Hypothalamus (tissue), 51 donors: ENCODE measurements at regions not wholly inside any gene's neighbourhood (a gene's known extent, or its start where the extent isn't known, plus 50 kb on each side); places are given as distances from the start of the nearest gene placed in this dataset.
"Not testable (repeated sequence)": the region's sequence is repeated elsewhere in the genome, so short reads cannot be mapped to it uniquely, and the experiment has no call there.

ENCODE experiments used
- DNase-seq, 51 donors: peaks; one replicate each; lab custom pipeline; 2025; lab: John Stamatoyannopoulos, UW

DNA sequence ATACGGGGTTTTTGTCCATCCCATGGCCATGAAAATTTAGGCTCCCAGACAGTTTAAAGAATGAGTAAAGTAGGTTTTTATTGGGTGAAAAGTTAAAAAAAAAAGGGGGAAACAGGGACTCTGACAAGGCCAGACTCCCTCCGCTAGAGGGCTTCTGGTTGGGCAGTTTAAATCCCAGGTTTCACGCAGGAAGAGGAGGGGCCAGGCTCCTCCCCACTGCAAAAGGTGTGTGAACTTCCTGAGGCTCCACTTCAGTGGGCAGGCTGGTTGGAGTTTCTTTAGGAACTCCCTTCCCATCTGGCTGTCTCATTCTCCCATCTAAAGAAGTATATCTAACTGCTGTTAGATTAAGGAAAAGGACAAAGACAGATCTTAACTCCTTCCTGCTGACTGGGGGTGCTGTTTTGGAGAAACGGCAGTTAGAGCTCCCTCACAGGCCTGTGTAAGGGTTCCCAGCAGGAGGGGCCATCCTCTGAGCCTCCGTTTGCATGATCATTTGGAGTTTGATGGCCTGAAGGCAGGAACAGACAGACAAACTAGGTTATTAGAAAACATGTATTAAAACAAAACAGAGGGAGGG is 1160.7 kb downstream of the CNTNAP5 start:
- no peak for DNase-seq

DNA sequence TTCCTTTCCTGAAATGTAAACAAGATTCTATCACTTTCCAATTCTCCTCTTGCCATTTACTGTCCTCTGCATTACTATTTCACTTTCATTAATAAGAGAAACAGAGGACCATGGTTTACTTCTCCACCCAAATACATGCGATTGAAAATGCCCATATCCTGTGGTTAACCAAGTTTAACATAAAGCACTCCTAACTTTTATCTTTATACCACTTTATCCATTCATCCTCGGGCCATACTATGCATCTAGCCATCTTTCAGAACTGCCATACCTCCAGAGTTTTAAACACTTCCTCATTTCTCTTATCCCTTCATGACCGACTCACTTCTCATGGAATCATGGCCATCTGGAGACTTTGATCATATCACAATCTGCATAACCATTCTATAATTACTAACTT is 1182.3 kb downstream of the CNTNAP5 start:
- DNase-seq, result no peak

DNA sequence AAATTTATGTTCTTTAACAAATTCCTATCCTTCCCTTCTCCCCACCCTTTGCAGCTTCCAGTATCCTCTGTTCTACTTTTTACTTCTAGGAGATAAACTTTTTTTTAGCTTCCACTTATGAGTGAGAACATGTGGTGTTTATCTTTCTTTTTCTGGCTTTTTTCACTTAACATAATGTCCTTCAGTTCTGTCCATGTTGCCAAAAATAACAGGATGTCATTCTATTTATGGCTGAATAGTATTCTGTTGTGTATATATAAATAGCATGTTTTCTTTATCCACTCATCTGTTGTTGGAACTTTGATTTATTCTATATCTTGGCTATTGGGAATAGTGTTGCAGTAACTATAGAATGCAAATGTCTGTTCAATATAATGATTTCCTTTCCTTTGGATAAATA is 1191.2 kb downstream of the CNTNAP5 start:
- DNase-seq, result no peak

DNA sequence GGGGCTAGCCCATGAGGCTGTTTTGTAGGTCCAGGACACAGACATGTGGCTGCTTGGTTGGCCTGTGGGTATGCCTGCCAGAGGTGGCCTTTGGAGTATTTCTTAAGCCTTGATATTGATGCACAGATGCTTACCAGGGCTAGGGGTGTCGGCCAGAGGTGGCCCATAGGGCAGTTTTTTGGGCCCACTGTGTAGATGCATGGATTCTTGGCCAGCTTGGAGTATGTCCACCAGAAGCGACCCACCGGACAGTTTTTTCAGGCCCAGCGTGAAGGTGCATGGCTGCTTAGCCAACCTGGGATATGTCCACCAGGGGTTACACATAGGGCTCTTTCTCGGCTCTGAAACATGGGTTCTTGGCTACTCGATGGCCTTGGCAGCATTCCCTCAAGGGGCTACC is 1199.1 kb downstream of the CNTNAP5 start:
- DNase-seq, result no peak

DNA sequence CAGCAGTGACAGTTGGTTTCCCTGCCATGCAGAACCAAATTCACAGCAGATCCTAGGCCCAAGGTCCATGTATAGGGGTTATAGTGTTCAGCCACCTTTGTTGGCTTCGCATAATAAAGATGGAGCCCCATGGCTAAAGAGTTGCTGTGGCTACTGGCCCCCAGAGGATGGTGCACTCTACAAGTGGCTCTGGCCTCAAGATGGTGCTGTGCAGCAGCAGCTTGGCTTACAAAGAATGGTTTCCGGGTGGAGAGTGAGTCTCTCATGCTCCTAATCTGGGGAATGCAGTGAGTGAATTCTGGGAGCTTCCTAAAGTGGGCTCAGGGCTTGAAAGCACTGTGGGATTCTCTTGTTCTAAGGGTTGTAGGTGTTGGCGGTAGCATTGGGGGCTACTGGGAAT is 1199.7 kb downstream of the CNTNAP5 start:
- no peak for DNase-seq

DNA sequence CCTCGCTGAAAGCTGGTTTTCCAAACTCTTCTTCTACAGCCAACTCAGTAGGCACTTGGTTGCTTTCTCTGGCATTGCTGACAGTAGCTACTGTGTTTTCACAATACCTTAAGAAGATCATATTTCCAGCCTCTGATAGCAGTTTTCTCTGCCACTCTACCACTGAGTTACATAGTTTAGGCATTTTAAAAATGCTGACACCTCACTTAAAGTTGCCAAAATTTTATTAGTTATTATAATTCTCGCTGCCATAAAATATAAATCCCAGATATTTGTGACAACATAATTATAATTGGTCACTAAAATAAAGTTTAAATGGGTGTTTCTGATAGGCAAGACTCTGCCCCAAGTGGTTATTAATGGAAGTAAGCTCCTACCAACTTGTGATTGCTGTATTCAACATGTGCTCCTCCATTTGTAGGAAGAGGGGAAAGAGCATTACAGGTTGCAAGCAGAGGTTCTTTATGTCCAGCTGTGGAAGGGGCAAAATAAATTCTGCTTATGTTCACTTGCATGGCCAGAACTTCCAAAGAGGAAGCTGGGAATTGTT is 1202.8 kb downstream of the CNTNAP5 start:
- no peak for DNase-seq

DNA sequence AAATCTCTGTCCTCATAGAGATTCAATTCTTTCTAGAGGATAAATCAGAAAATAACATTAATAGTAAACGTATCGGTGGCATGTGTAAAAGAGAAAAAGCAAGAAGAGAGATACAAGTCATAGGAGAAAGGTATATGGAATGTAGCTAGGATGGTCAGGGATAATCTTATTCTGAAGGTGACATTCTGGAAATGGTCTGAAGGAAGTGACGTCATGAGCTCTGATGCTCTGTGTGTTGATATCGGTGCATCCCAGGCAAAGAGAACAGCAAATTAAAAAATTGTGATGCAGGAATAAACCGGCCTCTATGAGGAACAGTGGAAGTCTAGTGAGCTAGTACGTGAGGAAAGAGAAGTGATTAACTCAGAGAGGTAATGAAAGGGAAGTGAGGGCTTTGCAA is 1215.8 kb downstream of the CNTNAP5 start:
- no peak for DNase-seq

DNA sequence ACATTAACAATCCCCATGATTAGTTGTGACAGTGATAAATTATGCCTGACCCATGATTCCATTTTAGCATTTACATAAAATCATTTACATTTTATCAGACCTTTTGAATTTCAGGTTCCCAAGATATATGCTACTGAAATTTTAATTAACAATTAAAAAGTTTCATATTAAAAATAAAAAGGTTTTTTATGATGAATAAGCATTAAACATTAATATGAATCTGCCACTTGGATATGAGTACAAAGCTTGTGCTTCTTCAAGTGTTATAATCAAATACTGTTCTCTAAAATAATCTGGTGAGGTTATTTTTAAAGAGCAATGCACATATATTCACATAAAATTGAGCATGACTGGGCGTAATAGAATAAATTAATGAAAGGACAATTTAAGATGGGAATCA is 1218.0 kb downstream of the CNTNAP5 start:
- no peak for DNase-seq

DNA sequence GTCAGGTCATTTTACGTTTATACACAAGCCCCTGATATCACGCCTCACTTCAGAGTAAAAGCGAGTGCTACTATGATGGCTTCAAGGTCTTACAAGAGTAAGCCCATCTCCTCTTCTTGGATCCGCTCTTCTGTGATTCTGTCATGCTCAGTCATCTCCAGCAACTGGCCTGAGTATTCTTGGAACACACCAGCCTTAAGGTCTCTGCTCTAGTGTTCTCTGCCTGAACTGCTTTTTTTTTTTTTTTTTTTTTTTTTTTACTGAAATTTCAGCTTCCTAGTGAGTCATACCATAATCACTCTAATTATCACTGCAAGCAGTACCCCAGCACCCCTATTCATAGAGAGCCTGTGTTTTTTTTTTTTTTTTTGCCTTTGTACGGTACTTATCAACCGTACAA is 1228.9 kb downstream of the CNTNAP5 start:
- no peak for DNase-seq

DNA sequence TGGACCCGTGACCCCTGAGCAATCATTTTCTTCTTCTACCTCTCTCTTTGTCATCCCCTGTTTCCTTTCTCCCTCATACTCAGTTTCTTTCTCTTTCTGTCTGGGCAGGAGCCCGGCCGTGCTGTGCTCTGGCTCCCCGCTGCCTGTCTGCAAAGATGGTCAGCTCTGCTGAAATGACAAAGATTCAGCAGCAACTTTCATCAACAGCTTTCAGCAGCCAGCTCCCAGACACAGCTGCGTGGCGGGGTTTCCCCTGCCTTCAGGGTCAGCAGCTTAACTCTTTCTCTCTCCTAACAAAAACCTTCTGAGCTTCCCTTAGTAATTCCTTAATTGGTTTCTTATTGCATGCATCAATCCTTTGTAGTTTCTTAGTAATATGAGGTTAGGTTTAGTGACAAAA is 1234.4 kb downstream of the CNTNAP5 start:
- no peak for DNase-seq

DNA sequence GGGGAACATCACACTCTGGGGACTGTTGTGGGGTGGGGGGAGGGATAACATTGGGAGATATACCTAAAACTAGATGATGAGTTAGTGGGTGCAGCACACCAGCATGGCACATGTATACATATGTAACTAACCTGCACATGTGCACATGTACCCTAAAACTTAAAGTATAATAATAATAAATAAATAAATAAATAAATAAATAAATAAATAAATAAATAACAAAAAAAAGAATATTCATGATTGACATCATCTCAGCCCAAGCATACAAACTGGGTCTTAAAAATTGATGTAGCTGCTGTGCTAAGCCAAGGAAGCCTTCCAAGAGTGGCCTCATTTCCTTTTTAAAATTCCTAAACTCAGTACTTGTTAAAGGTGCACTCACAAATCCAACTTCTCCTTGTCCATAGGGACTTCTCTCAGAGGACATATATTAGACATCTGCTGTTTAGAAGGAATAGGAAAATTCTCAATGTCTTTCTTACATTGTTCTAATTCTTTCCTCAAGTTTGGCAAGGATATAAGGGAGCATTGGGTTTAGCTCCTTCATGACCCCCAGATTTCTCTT is 1235.4 kb downstream of the CNTNAP5 start:
- not testable (repeated sequence) for DNase-seq

DNA sequence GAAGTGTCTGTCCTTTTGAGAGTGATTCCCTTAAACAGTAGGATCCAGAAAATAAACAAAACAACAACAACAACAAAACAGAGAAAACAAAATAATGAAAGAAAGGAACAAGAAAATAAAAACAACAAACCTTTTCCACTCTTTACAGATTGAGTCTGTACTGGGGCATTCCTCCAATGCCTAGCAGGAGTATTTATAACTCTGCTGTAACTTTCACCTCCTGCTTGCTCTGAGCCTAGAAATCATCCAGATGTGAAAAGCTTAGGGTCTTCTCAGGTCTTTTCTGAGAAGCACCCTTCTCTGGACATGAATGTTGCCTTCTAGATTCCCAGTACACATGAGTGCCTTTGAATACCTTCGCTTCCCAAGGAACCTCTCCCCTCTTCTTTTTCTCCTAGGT is 1239.4 kb downstream of the CNTNAP5 start:
- DNase-seq, result no peak

DNA sequence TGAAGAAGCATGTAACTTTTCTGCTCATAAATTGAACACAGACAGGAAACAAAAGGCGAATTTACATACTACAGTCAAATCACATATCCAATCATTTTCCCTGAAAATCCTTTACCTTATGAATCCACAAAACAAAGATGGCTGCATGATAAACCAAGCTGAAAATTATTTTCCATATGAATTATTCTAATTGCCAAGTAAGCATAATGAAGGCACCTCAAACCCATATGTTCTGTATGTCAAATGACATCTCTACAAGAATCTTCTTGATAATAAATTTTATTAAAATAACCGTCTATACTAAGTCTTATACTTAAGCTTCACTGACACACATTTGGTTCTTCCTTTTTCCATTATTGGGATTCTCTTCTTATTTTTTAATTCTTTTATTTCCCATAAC is 1242.6 kb downstream of the CNTNAP5 start:
- DNase-seq, result no peak

DNA sequence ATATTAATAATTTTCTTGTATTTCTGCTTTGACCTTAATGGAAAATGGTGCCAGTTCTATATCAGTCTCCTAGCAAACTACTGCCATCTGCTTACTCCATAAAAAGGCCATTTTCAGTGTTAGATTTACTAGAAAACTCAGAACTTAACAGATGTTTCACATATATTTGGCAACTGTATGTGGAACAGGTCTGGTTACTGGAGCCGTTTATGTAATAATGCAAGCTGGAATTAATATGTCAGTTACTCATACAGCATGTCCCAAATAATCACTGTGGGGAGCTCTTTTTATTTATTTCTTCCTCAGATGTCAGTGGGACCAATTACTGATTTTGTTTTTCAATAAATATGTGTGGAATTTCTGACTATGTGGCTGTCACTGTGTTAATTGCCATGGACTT is 1247.6 kb downstream of the CNTNAP5 start:
- no peak for DNase-seq

DNA sequence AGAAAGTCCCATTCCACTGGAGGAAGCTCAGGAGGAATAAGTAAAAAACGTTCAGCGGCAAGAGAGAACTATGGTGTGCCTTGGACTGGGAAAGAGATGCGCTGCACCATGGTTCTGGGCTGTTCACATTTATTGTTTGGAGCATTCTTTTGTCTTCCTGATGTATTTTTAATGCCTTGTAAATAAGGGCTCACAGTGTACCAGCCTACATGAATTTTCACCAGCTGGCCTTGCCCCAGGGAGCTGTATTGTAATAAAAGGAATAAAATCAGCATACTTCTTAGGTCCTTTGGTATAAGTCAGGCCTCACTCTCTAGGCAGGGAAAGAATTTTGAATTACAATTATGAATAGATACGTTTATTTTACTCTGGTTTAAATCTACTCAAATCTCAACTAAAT is 1249.6 kb downstream of the CNTNAP5 start:
- no peak for DNase-seq

DNA sequence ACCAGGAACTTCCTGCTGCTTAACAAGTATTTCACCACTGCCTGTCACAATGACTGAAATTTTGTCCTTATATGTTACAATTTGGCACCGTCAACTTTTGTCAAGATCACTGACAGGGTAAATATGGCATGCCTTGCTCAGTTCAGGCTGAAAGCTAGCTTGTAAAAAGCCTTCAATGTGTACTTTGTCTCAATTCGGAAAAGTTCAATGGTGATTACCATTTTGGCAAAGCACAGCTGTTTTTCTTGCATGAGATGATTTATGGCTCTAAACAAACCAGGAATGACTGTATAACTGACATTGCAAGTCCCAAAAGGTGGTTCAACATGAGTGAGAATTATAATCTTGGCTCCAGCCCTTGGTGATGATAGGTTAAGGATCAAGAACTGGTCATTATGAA is 1255.2 kb downstream of the CNTNAP5 start:
- DNase-seq, result no peak

DNA sequence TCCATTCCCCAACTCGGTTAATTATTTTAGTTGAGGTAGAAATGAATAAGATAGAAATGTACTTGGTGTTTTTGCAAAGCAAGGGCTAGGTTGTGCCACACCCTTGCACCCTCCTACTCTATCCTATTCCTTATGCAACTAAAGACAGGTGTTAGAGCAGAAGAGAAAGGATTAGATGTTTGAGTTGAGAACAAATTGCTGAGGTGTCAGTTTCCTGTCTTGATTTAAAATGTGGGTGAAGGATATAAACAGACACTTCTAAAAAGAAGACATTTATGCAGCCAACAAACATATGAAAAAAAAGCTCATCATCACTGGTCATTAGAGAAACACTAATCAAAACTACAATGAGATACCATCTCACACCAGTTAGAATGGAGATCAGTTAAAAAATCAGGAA is 1256.2 kb downstream of the CNTNAP5 start:
- no peak for DNase-seq

DNA sequence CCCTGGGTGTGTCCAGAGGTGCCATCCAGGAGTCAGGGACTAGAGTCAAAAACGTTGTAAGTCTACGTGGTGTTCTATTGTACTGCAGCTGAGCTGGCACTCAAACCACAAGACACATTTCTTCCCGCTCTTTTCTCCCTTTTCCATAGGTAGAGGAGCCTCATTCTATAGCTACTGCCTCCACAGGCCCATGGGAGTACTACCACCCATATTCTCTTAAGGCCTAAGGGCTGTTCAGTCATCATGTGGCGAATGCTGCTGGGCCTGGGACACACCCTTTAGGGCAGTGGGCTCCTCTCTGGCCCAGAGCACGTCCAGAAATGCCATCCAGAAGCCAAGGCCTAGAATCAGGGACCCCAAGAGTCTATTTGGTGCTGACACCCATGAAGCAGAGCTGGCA is 1271.7 kb downstream of the CNTNAP5 start:
- DNase-seq, result no peak

DNA sequence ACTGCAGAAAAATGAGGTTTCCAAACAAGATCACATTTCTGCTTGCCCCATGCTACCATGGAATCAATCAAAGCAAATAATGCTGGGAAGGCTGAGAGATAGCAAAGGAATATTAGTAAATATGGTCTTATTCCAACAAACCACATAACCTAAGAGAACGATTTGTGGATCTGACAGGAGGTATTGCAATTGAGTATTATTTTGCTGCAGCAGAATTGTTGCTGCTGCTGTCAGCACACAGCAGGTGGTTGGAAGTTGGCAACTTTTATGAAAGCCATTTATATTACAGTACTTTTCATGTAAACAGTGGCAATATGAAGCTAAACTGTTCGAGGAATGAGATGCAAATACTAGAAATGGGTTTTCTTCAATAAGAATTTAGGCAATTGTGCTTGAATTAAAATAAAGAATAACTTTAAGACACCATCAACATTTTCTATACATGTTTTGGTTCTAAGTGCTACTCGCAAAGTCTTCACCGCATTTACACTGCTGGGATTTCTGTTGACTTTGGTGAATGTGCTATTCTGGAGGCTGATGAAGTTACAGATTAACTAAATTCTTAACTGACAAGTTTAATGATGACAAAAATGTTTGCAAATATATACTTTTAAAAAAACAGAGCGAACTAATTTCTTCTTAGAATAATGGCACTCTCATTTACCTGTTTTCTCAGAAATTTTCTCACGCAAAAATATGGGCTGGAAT is 1285.7 kb downstream of the CNTNAP5 start:
- no peak for DNase-seq

DNA sequence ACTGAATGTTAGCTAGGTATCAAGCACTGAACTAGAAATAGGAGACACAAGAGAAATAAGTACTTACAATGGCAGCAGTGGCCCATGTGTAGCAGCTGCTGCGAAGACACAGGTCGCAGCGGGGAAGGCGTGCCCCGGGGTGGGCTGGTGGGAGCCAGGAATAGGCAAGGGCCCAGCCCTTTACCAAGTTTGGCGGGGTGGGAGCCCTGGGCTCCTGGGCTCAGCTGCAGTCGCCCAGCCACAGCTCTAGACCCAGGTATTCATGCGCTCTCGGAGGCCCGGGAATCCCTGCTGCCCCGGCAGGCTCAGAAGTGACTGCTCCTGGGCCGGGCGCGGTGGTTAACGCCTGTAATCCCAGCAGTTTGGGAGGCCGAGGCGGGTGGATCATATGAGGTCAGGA is 1287.3 kb downstream of the CNTNAP5 start:
- DNase-seq, result no peak

DNA sequence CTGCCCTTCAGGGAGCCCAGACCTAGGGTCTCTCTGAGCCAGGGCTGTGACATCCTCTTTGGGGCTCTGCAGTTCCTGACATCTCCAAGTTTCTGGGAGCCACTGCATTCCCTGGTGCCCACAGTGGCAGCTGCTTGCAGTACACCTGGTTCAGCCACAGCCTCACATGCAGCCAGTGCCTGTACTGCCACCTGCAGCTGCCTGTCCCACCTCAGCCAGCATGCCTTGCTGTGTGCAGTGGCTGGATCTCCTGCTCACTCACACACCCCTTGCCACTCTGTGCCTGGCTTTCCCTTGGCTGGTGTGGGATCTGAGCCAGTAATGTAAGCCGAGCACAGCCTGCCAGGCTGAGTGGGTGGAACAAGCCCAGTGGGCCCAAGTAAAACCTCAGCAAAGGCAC is 1288.7 kb downstream of the CNTNAP5 start:
- no peak for DNase-seq

DNA sequence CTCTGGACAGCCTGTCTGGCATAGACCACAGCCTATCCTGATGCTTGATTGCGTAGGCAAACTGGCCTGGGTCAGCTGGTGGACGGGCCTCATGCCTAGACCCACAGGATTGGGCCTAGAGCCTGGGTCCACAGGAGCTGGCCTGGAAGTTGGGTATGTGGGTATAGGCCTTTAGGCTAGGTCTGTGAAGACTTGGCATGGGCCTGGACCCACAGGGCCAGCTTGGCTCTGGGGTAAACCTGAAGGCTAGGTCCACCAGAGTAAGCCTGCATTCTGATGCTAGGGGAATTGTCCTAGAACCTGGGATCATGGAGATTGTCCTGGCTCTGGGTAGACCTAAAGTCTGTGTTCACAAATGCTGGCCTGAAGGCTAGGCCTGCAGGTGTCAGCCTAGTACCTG is 1293.7 kb downstream of the CNTNAP5 start:
- no peak for DNase-seq
